Activated T-cell treated with anti-CD3 and anti-CD28 coated beads, Interleukin-2, amount 50 U/mL, for 24 hours (primary cell): ENCODE measurements at regions not wholly inside any gene's neighbourhood (a gene's known extent, or its start where the extent isn't known, plus 50 kb on each side); places are given as distances from the start of the nearest gene placed in this dataset.
"Not testable (repeated sequence)": the region's sequence is repeated elsewhere in the genome, so short reads cannot be mapped to it uniquely, and the experiment has no call there.

Source experiments
- DNase-seq: peaks from one replicate; pipeline ENCODE4 v3.0.0-alpha.2; 2020
- H3K27ac Mint-ChIP-seq: 2 replicates; pipeline ENCODE4 v1.8.0; 2020; ENCODE audit warnings: mild to moderate bottlenecking, mixed read lengths
- H3K27me3 Mint-ChIP-seq: 2 replicates; pipeline ENCODE4 v1.8.0; 2020; ENCODE audit warnings: mixed read lengths
- H3K36me3 Mint-ChIP-seq: 2 replicates; pipeline ENCODE4 v1.8.0; 2020; ENCODE audit warnings: low read depth, mixed read lengths
- H3K4me1 Mint-ChIP-seq: 2 replicates; pipeline ENCODE4 v1.8.0; 2020; ENCODE audit warnings: low read depth, mixed read lengths
- H3K4me3 Mint-ChIP-seq: 2 replicates; pipeline ENCODE4 v1.8.0; 2020; ENCODE audit warnings: mild to moderate bottlenecking, moderate library complexity, mixed read lengths
- H3K9me3 Mint-ChIP-seq: 2 replicates; pipeline ENCODE4 v1.8.0; 2020; ENCODE audit warnings: mixed read lengths

DNA sequence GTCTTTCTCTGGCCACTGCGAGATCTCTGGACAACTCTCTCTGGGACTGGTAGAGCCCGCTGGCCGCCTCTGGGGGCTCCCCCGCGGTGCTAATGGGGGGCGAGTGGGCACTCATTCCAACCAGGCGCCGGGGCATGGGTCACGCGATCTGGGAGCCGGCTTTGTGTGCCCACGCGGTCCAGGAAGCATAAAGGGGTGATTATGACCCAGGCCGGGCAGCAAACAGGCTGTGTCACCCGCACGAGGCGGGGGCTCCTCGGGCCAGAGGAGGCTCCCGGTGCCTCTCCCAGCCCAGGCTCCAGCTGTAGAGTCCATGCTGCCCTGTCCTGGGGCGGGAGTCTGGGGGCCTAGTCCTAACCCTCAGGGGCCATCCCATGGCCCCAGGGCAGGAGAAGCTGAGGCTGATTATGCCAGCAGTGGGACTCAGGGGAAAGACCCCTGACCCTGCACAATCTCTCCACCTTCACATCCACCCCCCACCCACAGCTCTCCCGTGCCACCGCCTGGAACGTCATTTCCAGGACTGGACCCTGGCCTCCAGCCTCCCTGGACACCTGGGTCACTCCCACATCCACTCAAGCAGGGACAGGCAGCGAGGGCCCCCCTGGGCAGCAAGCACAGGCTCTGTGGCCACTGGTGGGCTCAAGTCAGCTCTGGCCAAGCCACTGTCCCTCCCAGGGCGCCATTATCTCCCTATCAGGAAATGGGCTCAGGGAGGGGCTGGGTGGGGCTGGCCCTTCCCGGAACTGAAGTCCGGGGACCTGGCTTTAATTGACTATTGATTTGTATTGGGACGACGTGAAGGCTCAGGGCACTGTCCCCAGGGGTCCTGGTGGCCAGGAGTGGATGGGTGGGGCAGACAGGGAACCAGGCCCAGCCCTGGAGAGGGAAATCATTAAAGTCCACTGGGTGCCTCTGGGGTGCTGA lies 50.0 kb downstream of the PTPRS start:
- Mint-ChIP-seq H3K4me3 (no peak overlapping the region), H3K9me3 (no peaks in the 10 kb centered on the region), H3K27ac (no peak overlapping the region), H3K36me3 (no peaks in the 10 kb centered on the region), H3K4me1 (peaks cover 20% of the 10 kb centered on the region), H3K27me3 (peaks cover 28% of the 10 kb centered on the region)
- DNase-seq = no peak

DNA sequence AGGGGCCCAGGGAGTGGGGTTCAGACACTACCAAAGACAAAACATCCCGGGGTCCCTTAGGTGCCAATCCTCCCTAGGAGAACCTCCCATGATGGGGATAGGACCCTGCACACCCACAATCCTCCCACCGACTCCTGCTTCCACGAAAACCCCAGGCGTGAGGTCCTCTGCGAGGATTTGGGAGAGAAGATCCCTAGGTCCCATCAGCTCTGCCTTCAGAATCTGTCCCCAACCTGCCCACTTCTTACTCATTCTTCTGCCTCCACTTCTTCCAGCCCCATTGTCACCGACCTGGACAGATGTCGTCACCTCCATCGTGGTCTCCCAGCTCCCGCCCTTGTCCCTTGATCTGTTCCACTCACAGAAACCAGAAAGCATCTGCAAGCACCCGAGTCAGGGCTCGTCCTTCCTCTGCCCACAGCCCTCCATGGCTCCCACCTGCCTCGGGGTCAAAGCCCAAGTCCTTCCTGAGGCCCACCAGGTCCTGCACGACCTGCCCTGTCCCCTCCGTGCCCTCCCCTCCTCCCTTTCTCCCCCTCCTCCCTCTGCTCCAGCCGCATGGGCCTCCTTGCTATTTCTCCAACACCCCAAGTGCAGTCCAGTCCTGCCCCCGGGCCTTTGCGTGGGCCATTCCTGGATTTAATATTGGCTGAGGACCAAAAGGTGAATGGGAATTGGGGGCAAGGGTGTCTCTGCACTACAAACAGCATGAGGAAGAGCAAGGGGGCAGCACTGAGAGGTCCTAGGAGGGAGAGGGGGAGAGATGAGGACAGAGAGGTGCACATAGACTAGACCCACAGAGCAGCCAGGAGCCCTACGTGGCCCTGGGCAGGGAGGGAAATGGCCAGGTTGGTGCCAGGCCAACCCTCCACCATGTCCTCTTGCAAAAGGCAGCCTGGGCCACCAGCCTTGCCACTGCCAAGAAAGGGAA lies 51.3 kb downstream of the PTPRS start:
- Mint-ChIP-seq H3K27ac (no peak overlapping the region), H3K36me3 (no peaks in the 10 kb centered on the region), H3K4me3 (no peak overlapping the region), H3K4me1 (peaks cover 20% of the 10 kb centered on the region), H3K27me3 (peaks cover 24% of the 10 kb centered on the region), H3K9me3 (no peaks in the 10 kb centered on the region)
- no peak for DNase-seq

DNA sequence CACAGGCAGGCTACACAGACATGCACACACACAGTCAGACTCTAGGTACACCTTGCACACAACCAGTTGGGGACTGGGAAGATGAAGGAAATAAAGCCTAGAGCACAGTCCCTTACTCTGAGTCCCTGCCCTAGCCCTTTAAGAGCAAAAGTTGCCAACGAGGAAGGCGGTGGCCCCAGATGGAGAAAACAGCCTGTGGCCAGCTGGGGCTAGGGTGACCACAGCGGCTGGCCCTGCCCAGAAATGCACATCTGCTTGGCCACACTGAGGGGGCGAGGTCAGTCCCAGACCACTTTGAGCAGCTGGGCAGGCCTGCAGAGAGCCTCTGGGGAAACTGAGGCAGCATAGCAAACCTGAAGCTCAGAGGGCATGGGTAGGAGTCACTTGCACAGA lies 52.3 kb downstream of the PTPRS start:
- peaks cover 17% of the 10 kb centered on the region for H3K27me3 Mint-ChIP-seq
- peaks cover 16% of the 10 kb centered on the region for H3K4me1 Mint-ChIP-seq
- no peak for DNase-seq
- H3K36me3 Mint-ChIP-seq = no peaks in the 10 kb centered on the region
- H3K4me3 Mint-ChIP-seq = no peak overlapping the region
- H3K9me3 Mint-ChIP-seq = no peaks in the 10 kb centered on the region
- H3K27ac Mint-ChIP-seq = no peak overlapping the region

DNA sequence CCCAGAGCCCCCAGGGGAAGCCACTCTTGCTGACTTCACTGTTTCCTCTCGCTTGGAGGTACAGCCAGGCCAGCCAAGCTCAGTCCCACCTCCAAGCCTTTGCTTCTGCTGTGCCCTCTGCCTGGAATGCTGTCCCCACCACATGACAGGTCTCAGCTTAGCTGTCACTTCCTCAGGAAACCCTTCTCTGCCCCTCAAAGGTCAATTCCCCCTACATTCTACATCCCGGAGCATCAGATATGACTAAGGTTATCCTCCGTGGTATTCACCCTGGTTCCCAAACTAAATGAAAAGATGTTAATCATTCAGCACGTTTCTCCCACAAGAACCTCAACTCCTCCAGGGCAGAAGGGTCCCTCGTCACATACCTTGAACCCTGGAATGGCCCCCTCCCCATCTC lies 53.5 kb downstream of the PTPRS start:
- H3K9me3 Mint-ChIP-seq = no peaks in the 10 kb centered on the region
- DNase-seq = no peak

DNA sequence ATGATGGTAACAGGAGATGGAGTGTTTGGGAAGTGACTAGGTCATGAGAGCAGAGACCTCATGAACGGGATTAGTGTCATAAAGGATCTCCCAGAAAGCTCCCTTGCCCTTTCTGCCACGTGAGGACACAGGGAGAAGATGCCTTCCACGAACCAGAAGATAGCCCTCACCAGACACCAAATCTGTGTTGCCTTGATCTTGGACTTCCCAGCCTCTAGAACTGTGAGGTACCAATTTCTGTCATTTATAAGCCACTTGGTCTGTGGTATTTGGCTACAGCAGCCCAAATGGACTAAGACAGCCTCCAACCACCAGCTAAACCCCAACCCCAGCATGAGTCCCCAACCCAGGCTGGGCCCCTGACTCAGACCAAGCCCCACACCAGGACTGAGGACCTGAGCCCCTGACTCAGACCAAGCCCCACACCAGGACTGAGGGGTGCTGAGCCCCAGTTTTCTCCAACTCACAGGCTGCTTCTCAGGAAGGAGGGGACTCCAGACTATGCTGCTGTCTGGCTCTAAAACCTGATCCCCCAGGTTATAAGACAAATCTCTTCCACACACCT lies 54.1 kb downstream of the PTPRS start:
- Mint-ChIP-seq H3K27ac (no peak overlapping the region), H3K9me3 (no peaks in the 10 kb centered on the region), H3K4me3 (no peak overlapping the region), H3K27me3 (peaks cover 10% of the 10 kb centered on the region), H3K36me3 (no peaks in the 10 kb centered on the region), H3K4me1 (peaks cover 6% of the 10 kb centered on the region)
- no peak for DNase-seq

More for the DNA sequence above, 53.5 kb downstream of the PTPRS start:
- no peaks in the 10 kb centered on the region for H3K36me3 Mint-ChIP-seq
- H3K4me3 Mint-ChIP-seq = no peak overlapping the region
- H3K4me1 Mint-ChIP-seq = peaks cover 10% of the 10 kb centered on the region
- H3K27ac Mint-ChIP-seq = no peak overlapping the region
- H3K27me3 Mint-ChIP-seq = peaks cover 15% of the 10 kb centered on the region

DNA sequence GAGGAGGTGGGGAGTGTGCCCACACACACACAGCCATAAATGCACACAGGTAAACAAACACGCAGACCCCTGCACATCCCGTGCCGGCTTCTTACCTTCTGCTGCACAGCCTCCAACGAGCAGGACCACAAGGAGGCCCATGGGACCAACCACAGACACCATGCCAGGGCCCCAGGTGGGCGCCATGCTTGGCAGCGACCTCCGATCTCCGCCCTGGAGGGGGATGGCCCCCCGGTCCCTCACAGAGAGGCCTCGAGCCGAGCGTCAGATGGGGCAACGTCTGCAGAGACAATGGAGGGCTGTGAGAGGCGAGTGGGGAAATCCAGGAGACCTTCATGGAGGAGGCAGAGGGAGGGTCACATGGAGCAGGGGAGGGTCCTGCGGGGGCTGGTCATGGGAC lies 54.7 kb downstream of the PTPRS start:
- peaks cover 7% of the 10 kb centered on the region for H3K27me3 Mint-ChIP-seq
- H3K4me3 Mint-ChIP-seq = no peak overlapping the region
- DNase-seq = no peak
- H3K27ac Mint-ChIP-seq = no peak overlapping the region
- peaks cover 4% of the 10 kb centered on the region for H3K4me1 Mint-ChIP-seq
- H3K9me3 Mint-ChIP-seq = no peaks in the 10 kb centered on the region
- no peaks in the 10 kb centered on the region for H3K36me3 Mint-ChIP-seq

DNA sequence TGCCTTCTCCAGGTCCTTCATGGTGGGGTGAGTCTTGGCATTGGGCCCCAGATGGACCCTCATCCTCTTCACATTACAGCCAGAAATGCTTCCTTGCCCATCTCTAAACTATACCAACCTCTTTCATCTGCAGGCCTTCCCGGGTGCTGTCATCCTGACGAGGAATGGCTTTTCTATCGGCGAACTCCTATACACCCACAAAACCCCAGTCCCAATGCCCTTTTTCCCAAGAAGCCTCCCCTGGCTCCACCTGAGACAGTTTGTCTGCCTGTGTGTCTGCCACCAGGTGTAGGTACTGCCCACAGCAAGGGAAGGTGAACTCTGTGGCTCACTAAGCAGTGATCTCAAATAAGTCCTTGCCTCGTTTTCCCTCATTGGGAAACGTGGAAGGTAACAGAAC lies 55.3 kb downstream of the PTPRS start:
- Mint-ChIP-seq H3K4me3 (no peak overlapping the region), H3K27ac (no peak overlapping the region), H3K9me3 (no peaks in the 10 kb centered on the region), H3K36me3 (no peaks in the 10 kb centered on the region), H3K4me1 (peaks cover 4% of the 10 kb centered on the region), H3K27me3 (peaks cover 7% of the 10 kb centered on the region)
- DNase-seq = no peak

DNA sequence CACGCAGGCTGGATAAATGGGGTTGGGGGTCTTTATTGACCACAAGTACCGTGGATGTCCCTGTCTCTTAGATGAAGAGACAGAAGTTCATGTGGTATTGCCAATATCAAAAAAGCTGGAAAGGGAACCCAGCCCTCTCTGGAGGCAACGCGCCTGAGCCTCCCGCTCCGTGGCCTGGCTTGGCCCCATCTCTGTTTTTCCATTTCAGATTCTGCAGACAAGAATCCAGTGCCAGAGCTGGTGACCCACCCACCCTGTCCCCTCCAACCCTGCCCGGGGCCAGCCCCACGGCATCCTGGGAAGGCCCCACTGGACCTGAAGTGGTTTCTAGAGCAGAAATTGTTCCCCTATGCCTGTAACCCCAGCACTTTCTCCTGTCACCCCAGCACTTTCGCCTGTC lies 57.7 kb downstream of the PTPRS start:
- Mint-ChIP-seq H3K9me3 (no peaks in the 10 kb centered on the region), H3K27ac (no peak overlapping the region), H3K27me3 (peaks cover 7% of the 10 kb centered on the region), H3K36me3 (no peaks in the 10 kb centered on the region), H3K4me1 (peaks cover 4% of the 10 kb centered on the region), H3K4me3 (no peak overlapping the region)
- DNase-seq = no peak

DNA sequence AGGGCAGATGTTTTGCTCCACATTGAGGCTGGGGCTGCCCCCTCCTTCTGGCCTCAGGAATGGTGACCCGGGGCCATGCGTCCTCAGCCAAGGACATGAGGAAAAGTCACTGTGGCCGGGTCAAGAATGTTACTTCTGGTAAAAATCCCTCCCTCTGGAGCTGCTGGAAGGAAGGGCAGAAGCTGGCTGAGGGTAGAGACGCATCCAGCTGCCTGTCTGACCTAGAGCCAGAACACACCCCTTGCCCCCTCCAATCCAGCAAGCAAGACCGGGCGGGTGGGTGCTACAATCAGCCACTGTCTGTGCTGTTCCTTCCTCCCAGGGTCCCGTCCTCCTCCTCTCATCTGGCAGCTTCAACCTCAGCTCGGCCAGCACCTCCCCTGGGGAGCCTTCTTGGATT lies 59.0 kb downstream of the PTPRS start:
- no peak for DNase-seq
- Mint-ChIP-seq H3K36me3 (no peaks in the 10 kb centered on the region), H3K27me3 (peaks cover 7% of the 10 kb centered on the region), H3K27ac (no peak overlapping the region), H3K9me3 (no peaks in the 10 kb centered on the region), H3K4me3 (no peak overlapping the region), H3K4me1 (no peaks in the 10 kb centered on the region)

DNA sequence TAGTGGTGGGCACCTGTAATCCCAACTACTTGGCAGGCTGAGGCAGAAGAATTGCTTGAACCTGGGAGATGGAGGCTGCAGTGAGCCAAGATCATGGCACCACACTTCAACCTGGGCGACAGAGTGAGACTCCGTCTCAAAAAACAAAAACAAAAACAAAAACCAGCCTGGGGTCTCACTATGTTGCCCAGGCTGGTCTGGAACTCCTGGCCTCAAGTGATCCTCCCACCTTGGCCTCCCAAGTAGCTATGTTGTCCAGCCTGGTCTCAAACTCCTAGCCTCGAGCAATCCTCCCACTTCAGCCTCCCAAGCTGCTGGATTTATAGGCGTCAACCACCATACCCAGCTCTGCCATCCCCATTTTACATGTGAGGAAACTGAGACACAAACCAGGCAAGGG lies 64.9 kb downstream of the PTPRS start:
- not testable (repeated sequence) for H3K27me3 Mint-ChIP-seq, DNase-seq, H3K27ac Mint-ChIP-seq, H3K9me3 Mint-ChIP-seq, H3K4me1 Mint-ChIP-seq, H3K4me3 Mint-ChIP-seq, H3K36me3 Mint-ChIP-seq

DNA sequence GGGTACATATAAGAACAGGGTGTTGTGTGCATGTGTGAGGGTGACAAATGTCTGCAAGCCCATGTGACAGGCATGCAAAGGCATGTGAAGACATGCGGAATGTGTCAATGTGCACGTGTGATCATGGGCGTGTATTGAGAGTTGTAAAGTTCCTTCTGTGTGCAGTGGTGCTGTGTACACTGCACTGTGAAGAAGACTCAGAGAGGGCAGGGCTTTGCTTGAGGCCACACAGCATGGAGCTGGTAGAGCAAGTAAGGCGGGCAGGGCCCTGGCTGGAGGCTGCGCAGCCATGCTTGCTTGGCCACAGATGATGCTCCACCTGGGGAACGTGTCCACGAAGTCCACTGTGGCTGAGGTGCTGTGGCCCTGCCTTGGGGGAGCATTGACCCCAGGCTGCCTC lies 66.8 kb downstream of the PTPRS start:
- no peak for DNase-seq
- H3K36me3 Mint-ChIP-seq = no peaks in the 10 kb centered on the region
- no peaks in the 10 kb centered on the region for H3K9me3 Mint-ChIP-seq
- H3K27me3 Mint-ChIP-seq = no peaks in the 10 kb centered on the region
- no peak overlapping the region for H3K4me3 Mint-ChIP-seq
- no peak overlapping the region for H3K27ac Mint-ChIP-seq
- no peaks in the 10 kb centered on the region for H3K4me1 Mint-ChIP-seq

DNA sequence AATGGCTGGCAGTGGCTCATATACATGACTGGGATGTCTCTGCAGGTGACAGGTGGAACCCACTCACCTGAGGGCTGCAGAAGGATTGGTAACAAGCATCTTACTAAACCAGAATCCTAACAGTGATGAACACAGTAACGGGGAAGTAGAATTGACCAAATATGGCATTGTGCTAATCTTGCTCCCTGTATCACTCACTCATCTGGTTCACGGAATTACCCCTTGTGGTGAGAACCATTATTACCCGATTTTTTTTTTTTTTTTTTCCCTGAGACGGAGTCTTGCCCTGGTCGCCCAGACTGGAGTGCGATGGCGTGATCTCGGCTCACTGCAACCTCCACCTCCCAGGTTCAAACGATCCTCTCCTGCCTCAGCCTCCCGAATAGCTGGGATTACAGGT lies 69.5 kb downstream of the PTPRS start:
- no peaks in the 10 kb centered on the region for H3K36me3 Mint-ChIP-seq

DNA sequence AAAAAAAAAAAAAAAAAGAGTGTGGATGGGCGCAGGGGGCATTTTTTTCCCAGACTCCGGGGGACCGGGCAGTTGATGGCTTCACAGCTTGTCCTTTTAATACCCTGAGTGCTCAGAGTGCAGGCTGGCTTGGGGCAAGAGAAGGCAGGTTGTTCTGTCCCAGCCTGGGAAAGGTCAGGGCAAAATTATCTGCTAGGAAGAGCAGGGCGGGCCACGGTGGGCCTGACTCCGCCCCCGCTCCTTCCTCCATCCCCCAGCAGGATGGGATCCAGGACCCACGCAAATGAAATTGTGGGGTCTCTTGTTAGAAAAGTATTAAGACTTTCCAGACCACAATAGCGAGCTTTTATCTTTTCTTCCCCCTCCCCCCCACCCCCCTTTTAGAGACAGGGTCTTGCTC lies 70.7 kb downstream of the PTPRS start:
- Mint-ChIP-seq H3K27me3 (no peaks in the 10 kb centered on the region), H3K27ac (no peak overlapping the region), H3K9me3 (no peaks in the 10 kb centered on the region), H3K36me3 (no peaks in the 10 kb centered on the region), H3K4me1 (no peaks in the 10 kb centered on the region), H3K4me3 (no peak overlapping the region)
- no peak for DNase-seq

More for the DNA sequence above, 69.5 kb downstream of the PTPRS start:
- no peak overlapping the region for H3K4me3 Mint-ChIP-seq
- H3K4me1 Mint-ChIP-seq = no peaks in the 10 kb centered on the region
- no peak overlapping the region for H3K27ac Mint-ChIP-seq
- DNase-seq = no peak
- H3K27me3 Mint-ChIP-seq = no peaks in the 10 kb centered on the region
- no peaks in the 10 kb centered on the region for H3K9me3 Mint-ChIP-seq

DNA sequence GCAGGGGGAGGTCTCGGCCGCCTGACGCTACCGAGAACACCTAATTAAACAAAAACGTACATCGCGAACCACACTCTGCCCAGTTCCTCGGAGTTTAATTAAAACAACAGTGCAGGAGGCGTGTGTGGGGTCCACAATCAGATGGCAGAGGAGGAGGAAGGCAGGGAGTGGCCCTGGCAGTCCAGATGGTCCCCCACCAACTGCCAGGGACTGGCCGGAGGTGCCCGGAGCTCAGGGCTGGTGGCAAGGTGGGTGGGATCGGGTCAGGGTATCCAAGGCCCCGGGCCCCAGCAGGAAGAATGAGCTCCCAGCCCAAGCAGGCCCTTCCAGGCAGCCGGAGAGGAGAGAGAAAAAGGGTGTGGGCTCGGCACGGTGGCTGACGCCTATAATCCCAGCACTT lies 71.3 kb downstream of the PTPRS start:
- Mint-ChIP-seq H3K9me3 (no peaks in the 10 kb centered on the region), H3K4me3 (no peak overlapping the region), H3K27ac (no peak overlapping the region), H3K36me3 (no peaks in the 10 kb centered on the region), H3K27me3 (no peaks in the 10 kb centered on the region), H3K4me1 (no peaks in the 10 kb centered on the region)
- DNase-seq = no peak

DNA sequence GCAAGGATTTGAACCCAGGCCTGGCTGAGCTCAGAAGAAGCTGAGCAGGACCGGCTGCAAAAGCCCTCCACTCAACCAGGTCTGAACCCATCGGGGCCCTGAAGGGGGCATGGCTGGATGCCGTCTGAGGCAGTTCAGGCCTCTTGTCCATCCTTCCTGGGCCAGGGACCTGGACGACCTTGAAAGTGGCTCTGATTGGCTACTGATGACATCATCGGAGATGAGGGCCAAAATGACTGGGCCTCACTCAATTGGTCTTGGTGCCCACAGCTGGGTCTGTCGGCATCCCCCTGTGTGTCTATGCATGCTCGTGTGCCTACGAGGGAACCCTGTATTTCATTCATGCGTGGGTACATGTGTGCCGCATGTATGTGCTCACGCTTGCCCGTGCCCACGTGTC lies 71.8 kb downstream of the PTPRS start:
- no peak overlapping the region for H3K4me3 Mint-ChIP-seq
- no peaks in the 10 kb centered on the region for H3K9me3 Mint-ChIP-seq
- H3K4me1 Mint-ChIP-seq = no peaks in the 10 kb centered on the region
- H3K27me3 Mint-ChIP-seq = no peaks in the 10 kb centered on the region
- DNase-seq = no peak
- H3K36me3 Mint-ChIP-seq = no peaks in the 10 kb centered on the region
- H3K27ac Mint-ChIP-seq = no peak overlapping the region
